ENCODE measurements at regions not wholly inside any gene's neighbourhood (a gene's known extent, or its start where the extent isn't known, plus 50 kb on each side); places are given as distances from the start of the nearest gene placed in this dataset.

DNA sequence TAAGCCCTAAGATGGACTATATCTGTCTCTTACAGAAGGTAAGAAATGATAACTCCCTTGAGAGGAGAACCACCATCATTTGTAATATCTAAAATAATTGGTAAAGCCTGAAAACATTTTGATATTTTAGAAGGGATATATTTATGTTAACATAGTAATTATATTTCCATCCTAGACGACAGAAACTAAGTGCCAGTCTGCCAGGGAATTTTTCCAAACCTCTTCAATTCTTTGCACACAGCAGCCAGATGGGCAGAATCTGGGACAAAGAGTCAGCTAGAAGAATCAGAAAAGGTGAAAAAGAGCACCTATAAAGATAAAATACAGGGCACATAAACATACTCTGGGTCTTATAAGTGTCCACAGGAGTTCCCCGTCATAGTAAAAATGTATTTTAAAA lies 70.0 kb upstream of the CBLB start:
- Histone ChIP-seq H3K27me3 (no peaks in the 10 kb centered on the region), H3K4me3 (no peak overlapping the region), H3K36me3 (no peaks in the 10 kb centered on the region), H3K9me3 (no peaks in the 10 kb centered on the region), H3K27ac (peak overlapping the region in 1 of 2 donors; percentile 45), H3K4me1 (peaks cover 0 to 19% (median 6%) of the 10 kb centered on the region in 4 donors)
- DNase-seq = no peak
- TF ChIP-seq, protein P1, sequence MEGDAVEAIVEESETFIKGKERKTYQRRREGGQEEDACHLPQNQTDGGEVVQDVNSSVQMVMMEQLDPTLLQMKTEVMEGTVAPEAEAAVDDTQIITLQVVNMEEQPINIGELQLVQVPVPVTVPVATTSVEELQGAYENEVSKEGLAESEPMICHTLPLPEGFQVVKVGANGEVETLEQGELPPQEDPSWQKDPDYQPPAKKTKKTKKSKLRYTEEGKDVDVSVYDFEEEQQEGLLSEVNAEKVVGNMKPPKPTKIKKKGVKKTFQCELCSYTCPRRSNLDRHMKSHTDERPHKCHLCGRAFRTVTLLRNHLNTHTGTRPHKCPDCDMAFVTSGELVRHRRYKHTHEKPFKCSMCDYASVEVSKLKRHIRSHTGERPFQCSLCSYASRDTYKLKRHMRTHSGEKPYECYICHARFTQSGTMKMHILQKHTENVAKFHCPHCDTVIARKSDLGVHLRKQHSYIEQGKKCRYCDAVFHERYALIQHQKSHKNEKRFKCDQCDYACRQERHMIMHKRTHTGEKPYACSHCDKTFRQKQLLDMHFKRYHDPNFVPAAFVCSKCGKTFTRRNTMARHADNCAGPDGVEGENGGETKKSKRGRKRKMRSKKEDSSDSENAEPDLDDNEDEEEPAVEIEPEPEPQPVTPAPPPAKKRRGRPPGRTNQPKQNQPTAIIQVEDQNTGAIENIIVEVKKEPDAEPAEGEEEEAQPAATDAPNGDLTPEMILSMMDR (IDR thresholded peaks at IDR 0.05) = no peak
- intact Hi-C loops (cut with DNase I; ENCODE audit: low total_unique reads) = no loop called here

DNA sequence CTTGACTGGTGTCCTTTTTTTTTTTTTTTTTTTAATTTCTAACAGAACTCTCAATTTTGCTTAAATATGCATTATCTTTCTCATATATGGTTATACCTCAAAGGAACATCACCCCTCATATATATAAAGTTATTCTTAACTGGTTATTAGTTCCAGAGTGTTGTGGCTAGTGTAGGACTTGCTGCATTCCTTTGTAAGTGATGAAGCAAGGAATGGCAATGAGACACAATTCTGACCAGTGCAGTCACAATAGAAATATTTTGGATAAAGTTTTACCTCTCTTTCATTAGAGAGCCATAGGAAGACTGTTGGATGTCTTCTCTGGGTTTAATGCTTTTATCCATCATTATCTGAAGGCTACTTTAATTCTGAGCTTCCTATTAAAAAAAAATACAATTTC lies 75.5 kb upstream of the CBLB start:
- Histone ChIP-seq H3K36me3 (no peaks in the 10 kb centered on the region), H3K4me1 (no peaks in the 10 kb centered on the region), H3K4me3 (no peak overlapping the region), H3K9me3 (no peaks in the 10 kb centered on the region), H3K27me3 (no peaks in the 10 kb centered on the region), H3K27ac (no peak overlapping the region)
- intact Hi-C loops (cut with DNase I; ENCODE audit: low total_unique reads) = no loop called here
- TF ChIP-seq, protein P1 (IDR thresholded peaks at IDR 0.05) = no peak
- no peak for DNase-seq

DNA sequence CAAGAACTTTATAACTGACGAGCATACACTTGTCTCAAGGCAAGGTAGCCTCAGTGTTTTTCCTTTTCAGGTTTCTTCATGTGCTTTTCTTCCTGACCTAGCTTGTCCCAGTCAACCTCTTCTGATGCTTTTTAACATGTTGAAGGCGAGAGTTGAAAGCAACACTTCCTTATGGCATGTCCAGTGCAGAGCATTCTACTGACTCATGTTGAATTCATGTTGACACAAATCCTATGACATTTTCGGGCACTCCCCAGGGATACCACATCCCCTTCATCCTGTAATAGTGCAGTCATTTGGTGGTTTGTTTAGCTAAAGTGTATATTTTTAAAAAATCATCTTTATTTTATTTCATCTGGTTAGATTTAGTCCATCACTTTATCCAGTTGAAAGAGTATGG lies 75.9 kb upstream of the CBLB start:
- Histone ChIP-seq H3K4me1 (no peaks in the 10 kb centered on the region), H3K27me3 (no peaks in the 10 kb centered on the region), H3K9me3 (no peaks in the 10 kb centered on the region), H3K4me3 (no peak overlapping the region), H3K36me3 (no peaks in the 10 kb centered on the region), H3K27ac (no peak overlapping the region)
- intact Hi-C loops (cut with DNase I; ENCODE audit: low total_unique reads) = no loop called here
- no peak for DNase-seq
- TF ChIP-seq, protein P1 (IDR thresholded peaks at IDR 0.05) = no peak

DNA sequence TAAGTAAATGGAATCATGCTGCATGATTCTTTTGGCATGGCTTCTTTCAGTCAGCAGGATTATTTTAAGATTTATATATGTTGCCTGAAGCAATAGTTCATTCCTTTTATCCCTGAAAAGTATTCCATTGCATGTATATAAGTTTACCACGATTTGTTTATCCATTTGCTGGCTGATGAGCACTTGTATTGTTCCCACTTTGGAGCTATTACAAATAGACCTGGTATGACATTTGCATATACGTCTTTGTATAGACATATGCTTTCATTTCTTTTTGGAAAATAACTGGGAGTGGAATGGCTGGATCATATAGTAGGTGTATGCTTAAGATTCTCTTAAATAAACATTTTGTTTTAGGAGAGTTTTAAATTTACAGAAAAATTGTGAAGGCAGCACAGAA lies 79.3 kb upstream of the CBLB start:
- no peak for DNase-seq
- Histone ChIP-seq H3K4me3 (no peak overlapping the region), H3K27ac (no peak overlapping the region), H3K9me3 (no peaks in the 10 kb centered on the region), H3K27me3 (no peaks in the 10 kb centered on the region), H3K4me1 (peaks cover 0 to 10% (median 0%) of the 10 kb centered on the region in 4 donors), H3K36me3 (no peaks in the 10 kb centered on the region)
- TF ChIP-seq, protein P1 (IDR thresholded peaks at IDR 0.05) = no peak
- intact Hi-C loops (cut with DNase I; ENCODE audit: low total_unique reads) = no loop called here

DNA sequence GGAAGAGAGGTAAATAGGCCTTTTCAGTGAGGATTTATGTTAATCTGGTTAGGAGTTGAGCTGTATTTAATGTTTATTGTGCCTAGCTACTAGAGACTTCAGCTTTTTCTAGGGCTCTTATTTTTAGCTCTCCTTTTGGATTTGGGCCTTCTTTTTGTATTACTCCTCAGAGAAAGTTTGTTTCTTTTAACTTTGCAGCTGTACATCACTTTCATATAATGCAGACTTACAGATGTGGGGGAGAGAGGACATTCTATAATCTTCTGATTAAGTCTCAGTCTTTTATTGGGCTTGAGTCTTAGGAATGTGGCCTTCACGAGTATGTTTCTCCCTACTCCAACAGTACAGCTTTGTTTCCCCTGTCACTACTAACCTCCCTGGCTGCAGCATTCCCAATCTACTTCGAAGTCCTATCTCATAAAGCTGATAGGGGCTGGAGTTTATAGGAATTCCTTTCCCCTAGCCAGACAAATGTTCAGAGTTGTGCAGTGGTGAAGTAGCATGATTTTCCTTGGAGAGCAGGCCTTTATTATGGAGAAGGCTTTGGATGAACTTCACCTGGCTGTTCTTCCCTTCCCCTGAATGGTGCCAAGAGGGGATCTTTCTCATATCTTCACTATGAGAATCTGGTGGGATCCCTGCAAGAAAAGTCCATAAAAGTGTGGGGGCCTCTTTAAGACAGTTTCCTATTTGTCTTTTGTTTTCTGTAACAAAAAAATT lies 82.2 kb upstream of the CBLB start:
- no peaks in the 10 kb centered on the region for H3K9me3 ChIP-seq
- intact Hi-C loops (cut with DNase I; ENCODE audit: low total_unique reads) = no loop called here
- H3K4me3 ChIP-seq = no peak overlapping the region
- DNase-seq = no peak
- H3K27ac ChIP-seq = no peak overlapping the region
- H3K4me1 ChIP-seq = peaks cover 0 to 10% (median 0%) of the 10 kb centered on the region in 4 donors
- H3K36me3 ChIP-seq = no peaks in the 10 kb centered on the region
- TF ChIP-seq, protein P1 (IDR thresholded peaks at IDR 0.05) = no peak
- H3K27me3 ChIP-seq = no peaks in the 10 kb centered on the region

Data from tibial artery (tissue), 4 donors.